Cardiac fibroblast (primary cell): ENCODE measurements at regions not wholly inside any gene's neighbourhood (a gene's known extent, or its start where the extent isn't known, plus 50 kb on each side); places are given as distances from the start of the nearest gene placed in this dataset.
A peak's percentile ranks its signal among the peaks of the same experiment; 100 is the strongest.

Experiments used
- DNase-seq, 2 donors: peaks; one replicate each; pipeline versions ENCODE4 v3.0.0 to v3.0.0-alpha.2; 2010; ENCODE audit warnings: low read depth in 2 of 2
- H3K4me3 ChIP-seq, 2 donors: replicated peaks in 1 of 2; 1 replicate in 1 of 2; 2 replicates in 1 of 2; pipeline ENCODE4 v1.5.1; 2011; ENCODE audit warnings: low read depth in 2 of 2, low read length in 2 of 2, mild to moderate bottlenecking in 2 of 2, moderate library complexity in 1 of 2
- CTCF ChIP-seq: IDR thresholded peaks from one replicate; pipeline ENCODE4 v1.5.1; 2011; ENCODE audit warnings: low read depth, mild to moderate bottlenecking, low read length, inconsistent platforms

DNA sequence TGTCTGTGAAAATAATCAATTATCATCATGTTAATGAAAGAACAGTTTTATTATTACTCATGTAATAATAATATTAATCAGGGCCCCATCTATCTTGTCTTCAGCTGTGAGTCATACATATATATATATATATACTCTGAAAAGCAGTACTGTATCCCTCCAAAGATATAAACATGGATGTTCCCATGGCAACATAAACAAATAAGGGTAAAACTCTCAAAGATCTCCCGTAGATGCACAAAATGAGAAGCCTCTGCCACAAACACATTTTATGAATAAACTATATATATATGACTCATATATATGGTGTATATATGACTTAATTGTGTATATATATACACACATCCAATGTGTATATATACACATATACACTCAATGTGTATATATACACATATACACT, 163.8 kb upstream of the ARHGEF26 start:
- TF ChIP-seq CTCF = no peak
- DNase-seq = no peak
- H3K4me3 ChIP-seq = no peak overlapping the region

GRCh38 chr3:153958635-153959595, 162.3 kb upstream of the ARHGEF26 start:
- no peak for TF ChIP-seq CTCF
- H3K4me3 ChIP-seq = no peak overlapping the region
- peak; percentile 8 to 15 for DNase-seq

- no peak overlapping the region for H3K4me3 ChIP-seq
- no peak for DNase-seq
- TF ChIP-seq CTCF = no peak
Measured at GRCh38 chr3:153960458-153961074, 160.6 kb upstream of the ARHGEF26 start.

- TF ChIP-seq CTCF = no peak
- no peak overlapping the region for H3K4me3 ChIP-seq
- DNase-seq = no peak
Measured at GRCh38 chr3:153961494-153961893, 159.7 kb upstream of the ARHGEF26 start.

DNA sequence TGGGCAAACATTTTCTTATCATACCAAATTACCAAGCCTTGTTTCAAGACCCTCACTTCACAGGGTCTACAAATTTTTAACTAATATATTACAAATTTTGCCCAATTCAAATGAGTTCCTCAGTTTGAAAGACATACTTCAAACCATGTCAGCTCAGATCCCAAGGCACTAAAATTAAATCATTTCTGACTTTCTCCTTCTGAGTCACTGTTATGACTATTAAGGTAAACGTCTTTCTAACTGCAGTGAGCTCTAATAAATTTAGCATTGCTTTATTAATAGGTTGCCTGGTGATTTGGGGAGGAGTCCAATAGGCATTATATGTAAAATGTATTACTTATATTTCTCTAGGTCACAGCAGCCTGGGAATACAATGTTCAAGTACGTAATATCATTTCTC, 158.2 kb upstream of the ARHGEF26 start:
- H3K4me3 ChIP-seq = no peak overlapping the region
- TF ChIP-seq CTCF = no peak
- no peak for DNase-seq

GRCh38 chr3:153967260-153967659, 153.9 kb upstream of the ARHGEF26 start:
- no peak for TF ChIP-seq CTCF
- H3K4me3 ChIP-seq = no peak overlapping the region
- no peak for DNase-seq
